Colonic mucosa (tissue), 4 donors: ENCODE measurements at regions not wholly inside any gene's neighbourhood (a gene's known extent, or its start where the extent isn't known, plus 50 kb on each side); places are given as distances from the start of the nearest gene placed in this dataset.

Source experiments
- DNase-seq: peaks from one replicate; pipeline ENCODE4 v3.0.0-alpha.2; 2020
- H3K27ac ChIP-seq: fragments of 200-600 bp; one replicate; pipeline ENCODE4 v1.8.0; 2021
- H3K27me3 ChIP-seq: fragments of 200-600 bp; one replicate; pipeline ENCODE4 v1.8.0; 2021
- H3K36me3 ChIP-seq: fragments of 200-600 bp; one replicate; pipeline ENCODE4 v1.8.0; 2021
- H3K4me1 ChIP-seq: fragments of 200-600 bp; one replicate; pipeline ENCODE4 v1.8.0; 2021; ENCODE audit warnings: mild to moderate bottlenecking
- H3K4me3 ChIP-seq: fragments of 200-600 bp; one replicate; pipeline ENCODE4 v1.8.0; 2021
- H3K9ac ChIP-seq, 2 donors: one replicate each; pipeline ENCODE4 v1.7.0; 2013; ENCODE audit warnings: control low read depth in 2 of 2, low read depth in 2 of 2, low read length in 2 of 2
- H3K9me3 ChIP-seq: fragments of 200-600 bp; one replicate; pipeline ENCODE4 v1.8.0; 2021
- CTCF ChIP-seq: fragments of 200-600 bp; IDR thresholded peaks from one replicate; pipeline ENCODE4 v1.8.0; 2022; ENCODE audit warnings: antibody characterized with exemption, mild to moderate bottlenecking
- intact Hi-C: fragments of 100-400 bp; cut with DNase I; formaldehyde crosslinking; loops from one replicate; pipeline ENCODE4 v1.14.1; 2022
- donor health status: healthy.
- donor health status: DM: no; HTN: no; CAD: no.
- donor health status: DM: no; HTN: no; CAD: no.

GRCh38 chrX:82912382-82912781 lies 595.7 kb upstream of the POU3F4 start:
- H3K9ac ChIP-seq: no peak overlapping the region
- no peaks in the 10 kb centered on the region for H3K4me1 ChIP-seq
- H3K27me3 ChIP-seq: no peaks in the 10 kb centered on the region
- TF ChIP-seq CTCF: no peak
- H3K4me3 ChIP-seq: no peak overlapping the region
- H3K36me3 ChIP-seq: no peaks in the 10 kb centered on the region
- intact Hi-C loops: no loop called here
- no peaks in the 10 kb centered on the region for H3K9me3 ChIP-seq
- H3K27ac ChIP-seq: no peak overlapping the region
- DNase-seq: no peak

- H3K27me3 ChIP-seq: no peaks in the 10 kb centered on the region
- TF ChIP-seq CTCF: no peak
- no peaks in the 10 kb centered on the region for H3K4me1 ChIP-seq
- H3K27ac ChIP-seq: no peak overlapping the region
- no peak overlapping the region for H3K4me3 ChIP-seq
- H3K9me3 ChIP-seq: no peaks in the 10 kb centered on the region
- no peak for DNase-seq
- H3K9ac ChIP-seq: no peak overlapping the region
- intact Hi-C loops: no loop called here
- H3K36me3 ChIP-seq: no peaks in the 10 kb centered on the region
Measured at GRCh38 chrX:82934980-82935379, 573.1 kb upstream of the POU3F4 start.

GRCh38 chrX:82945332-82945731 lies 562.8 kb upstream of the POU3F4 start:
- no peak for DNase-seq
- Histone ChIP-seq H3K27ac (no peak overlapping the region), H3K4me3 (no peak overlapping the region), H3K4me1 (no peaks in the 10 kb centered on the region), H3K9me3 (no peaks in the 10 kb centered on the region), H3K36me3 (no peaks in the 10 kb centered on the region), H3K27me3 (no peaks in the 10 kb centered on the region), H3K9ac (no peak overlapping the region)
- no peak for TF ChIP-seq CTCF
- intact Hi-C loops: no loop called here

GRCh38 chrX:82961129-82961528 lies 547.0 kb upstream of the POU3F4 start:
- Histone ChIP-seq H3K4me1 (no peaks in the 10 kb centered on the region), H3K9me3 (no peaks in the 10 kb centered on the region), H3K27me3 (no peaks in the 10 kb centered on the region), H3K4me3 (no peak overlapping the region), H3K9ac (no peak overlapping the region), H3K27ac (no peak overlapping the region), H3K36me3 (no peaks in the 10 kb centered on the region)
- intact Hi-C loops: no loop called here
- TF ChIP-seq CTCF: no peak
- no peak for DNase-seq

DNA sequence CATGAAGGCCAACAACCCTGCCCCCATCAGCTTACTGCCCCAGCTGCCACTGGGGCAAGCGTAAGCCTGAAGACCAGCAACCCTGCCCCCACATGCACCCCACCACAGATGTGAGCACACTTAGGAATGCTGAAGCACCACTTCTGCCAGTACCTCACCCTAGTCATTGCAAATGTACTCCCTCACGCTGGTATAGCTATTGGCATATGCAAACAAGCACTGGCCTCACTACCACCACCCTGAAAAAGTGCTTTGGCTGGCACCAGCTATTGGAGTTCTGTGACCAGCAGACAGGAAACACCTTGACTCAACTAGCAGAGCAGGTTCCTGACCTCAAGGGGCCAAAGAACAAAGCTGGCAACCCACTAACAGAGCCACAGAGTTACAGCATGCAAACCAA lies 534.4 kb upstream of the POU3F4 start:
- H3K4me3 ChIP-seq: no peak overlapping the region
- H3K27ac ChIP-seq: no peak overlapping the region
- H3K9me3 ChIP-seq: no peaks in the 10 kb centered on the region
- H3K36me3 ChIP-seq: no peaks in the 10 kb centered on the region
- no peak overlapping the region for H3K9ac ChIP-seq
- no peaks in the 10 kb centered on the region for H3K27me3 ChIP-seq
- intact Hi-C loops: no loop called here
- H3K4me1 ChIP-seq: no peaks in the 10 kb centered on the region
- no peak for TF ChIP-seq CTCF
- DNase-seq: no peak

DNA sequence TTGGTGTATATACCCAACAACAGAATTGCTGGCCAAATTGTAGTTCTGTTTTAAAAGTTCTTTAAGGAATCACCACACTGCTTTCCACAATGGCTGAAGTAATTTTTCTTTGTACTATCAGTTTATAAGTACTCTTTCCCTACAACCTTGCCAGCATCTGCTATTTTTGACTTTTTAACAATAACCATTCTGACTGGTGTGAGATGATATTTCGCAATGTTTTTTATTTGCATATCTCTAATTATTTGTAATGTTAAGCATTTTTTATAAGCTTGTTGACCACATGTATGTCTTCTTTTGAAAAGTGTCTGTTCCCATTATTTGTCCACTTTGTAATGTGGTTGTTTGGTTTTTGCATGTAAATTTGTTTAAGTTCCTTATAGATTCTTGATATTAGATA lies 509.9 kb upstream of the POU3F4 start:
- Histone ChIP-seq H3K27ac (no peak overlapping the region), H3K9ac (no peak overlapping the region), H3K4me1 (no peaks in the 10 kb centered on the region), H3K36me3 (no peaks in the 10 kb centered on the region), H3K27me3 (no peaks in the 10 kb centered on the region), H3K4me3 (no peak overlapping the region), H3K9me3 (no peaks in the 10 kb centered on the region)
- TF ChIP-seq CTCF: no peak
- intact Hi-C loops: no loop called here
- DNase-seq: no peak
